DND-41 (cell line): ENCODE measurements at regions not wholly inside any gene's neighbourhood (a gene's known extent, or its start where the extent isn't known, plus 50 kb on each side); places are given as distances from the start of the nearest gene placed in this dataset.

Source experiments
- EZH2 ChIP-seq: IDR thresholded peaks from 3 replicates; pipeline ENCODE4 v1.6.1; 2012; ENCODE audit warnings: borderline replicate concordance, low read depth, mild to moderate bottlenecking, moderate library complexity, low read length, inconsistent platforms; ENCODE audit not compliant: severe bottlenecking
- TF ChIP-seq, protein P1 (sequence below): IDR thresholded peaks from 2 replicates; pipeline ENCODE4 v1.5.1; 2012; ENCODE audit warnings: borderline replicate concordance, low read length, moderate library complexity, mild to moderate bottlenecking; ENCODE audit not compliant: poor library complexity, severe bottlenecking; ENCODE audit errors: extremely low read depth

DNA sequence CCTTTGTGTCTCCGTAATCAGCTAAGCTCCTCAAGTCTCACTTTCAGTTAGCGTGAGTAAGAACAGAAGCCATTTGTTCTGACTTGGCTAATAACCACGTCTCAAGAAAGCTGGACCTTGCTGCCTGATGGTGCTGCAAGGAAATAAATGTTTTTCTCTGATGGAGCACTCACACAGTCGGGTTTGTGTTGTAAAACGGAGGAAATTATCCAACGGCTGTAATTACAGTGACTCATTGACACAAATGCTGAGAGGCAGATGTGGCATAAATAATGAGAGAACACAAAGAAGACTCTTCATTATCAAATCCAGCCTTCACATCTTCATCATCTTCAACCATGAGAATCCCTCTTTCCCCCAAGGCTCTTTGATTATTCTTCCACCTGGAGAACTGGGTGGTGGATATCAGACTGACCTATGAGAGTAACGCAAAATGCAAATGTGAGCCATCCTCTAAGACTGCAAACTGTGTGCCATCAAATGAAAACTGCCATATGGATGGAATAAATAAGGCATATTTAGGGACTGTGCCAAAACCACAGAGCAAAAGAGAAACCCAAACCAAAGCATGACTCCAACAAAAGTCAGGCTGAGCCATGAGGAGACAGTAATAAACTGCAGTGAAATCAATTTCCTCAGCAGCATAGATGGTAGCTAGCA, 252.6 kb downstream of the RND3 start:
- TF ChIP-seq EZH2, result no peak
- TF ChIP-seq, protein P1, sequence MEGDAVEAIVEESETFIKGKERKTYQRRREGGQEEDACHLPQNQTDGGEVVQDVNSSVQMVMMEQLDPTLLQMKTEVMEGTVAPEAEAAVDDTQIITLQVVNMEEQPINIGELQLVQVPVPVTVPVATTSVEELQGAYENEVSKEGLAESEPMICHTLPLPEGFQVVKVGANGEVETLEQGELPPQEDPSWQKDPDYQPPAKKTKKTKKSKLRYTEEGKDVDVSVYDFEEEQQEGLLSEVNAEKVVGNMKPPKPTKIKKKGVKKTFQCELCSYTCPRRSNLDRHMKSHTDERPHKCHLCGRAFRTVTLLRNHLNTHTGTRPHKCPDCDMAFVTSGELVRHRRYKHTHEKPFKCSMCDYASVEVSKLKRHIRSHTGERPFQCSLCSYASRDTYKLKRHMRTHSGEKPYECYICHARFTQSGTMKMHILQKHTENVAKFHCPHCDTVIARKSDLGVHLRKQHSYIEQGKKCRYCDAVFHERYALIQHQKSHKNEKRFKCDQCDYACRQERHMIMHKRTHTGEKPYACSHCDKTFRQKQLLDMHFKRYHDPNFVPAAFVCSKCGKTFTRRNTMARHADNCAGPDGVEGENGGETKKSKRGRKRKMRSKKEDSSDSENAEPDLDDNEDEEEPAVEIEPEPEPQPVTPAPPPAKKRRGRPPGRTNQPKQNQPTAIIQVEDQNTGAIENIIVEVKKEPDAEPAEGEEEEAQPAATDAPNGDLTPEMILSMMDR, result no peak
